DMS 273 treated with DMSO at 0.1 percent for 48 hours (cell line): ENCODE measurements at regions not wholly inside any gene's neighbourhood (a gene's known extent, or its start where the extent isn't known, plus 50 kb on each side); places are given as distances from the start of the nearest gene placed in this dataset.

Experiments
- DNase-seq: peaks from one replicate; lab custom pipeline; 2025; lab: John Stamatoyannopoulos, UW

DNA sequence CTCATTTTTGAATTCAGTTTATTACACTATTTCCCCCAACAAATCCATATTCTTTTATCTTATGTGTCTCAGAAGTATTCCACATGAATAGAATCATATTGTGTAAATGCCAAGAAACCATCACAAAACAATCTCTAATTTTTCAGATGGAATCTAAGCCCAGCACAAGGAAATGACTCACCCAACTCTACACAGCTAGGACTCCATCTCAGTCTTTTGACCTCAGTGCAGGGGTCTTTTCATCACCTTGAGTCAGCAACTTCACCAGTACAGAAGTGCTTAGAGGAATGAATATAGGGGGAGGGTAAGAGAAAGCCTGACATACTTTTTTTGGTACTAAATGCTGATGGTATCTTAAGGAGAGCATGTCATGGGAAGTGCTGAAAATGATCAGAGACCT, 169.3 kb upstream of the LRRN1 start:
- no peak for DNase-seq

DNA sequence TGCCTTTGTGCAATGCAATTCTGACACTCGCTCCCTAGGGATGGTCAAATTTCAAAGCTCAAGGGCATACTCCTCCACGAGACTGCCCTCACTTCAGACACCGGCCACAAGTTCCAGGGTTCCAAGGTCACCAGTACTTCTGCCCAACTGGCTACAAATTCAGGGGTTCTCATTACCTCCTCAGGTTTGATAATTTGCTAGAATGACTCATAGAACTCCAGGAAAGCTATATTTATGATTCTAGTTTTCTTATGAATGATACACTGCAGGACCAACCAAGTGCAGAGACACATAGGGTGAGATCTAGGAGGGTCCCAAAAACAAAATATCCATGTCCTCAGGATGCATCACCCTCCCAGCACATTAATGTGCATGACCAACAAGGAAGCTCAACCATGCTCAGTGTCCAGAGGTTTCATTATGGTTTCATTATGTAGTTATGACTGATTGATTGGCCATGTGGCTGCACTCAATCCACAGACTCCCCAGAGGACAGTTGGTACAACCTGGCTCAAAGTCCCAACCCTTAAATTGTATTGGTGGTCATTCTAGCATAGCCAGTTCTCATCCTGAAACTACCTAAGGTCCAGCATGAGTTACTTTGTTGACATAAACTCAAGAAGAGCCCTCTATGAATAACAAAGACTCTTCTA, 170.4 kb upstream of the LRRN1 start:
- no peak for DNase-seq

DNA sequence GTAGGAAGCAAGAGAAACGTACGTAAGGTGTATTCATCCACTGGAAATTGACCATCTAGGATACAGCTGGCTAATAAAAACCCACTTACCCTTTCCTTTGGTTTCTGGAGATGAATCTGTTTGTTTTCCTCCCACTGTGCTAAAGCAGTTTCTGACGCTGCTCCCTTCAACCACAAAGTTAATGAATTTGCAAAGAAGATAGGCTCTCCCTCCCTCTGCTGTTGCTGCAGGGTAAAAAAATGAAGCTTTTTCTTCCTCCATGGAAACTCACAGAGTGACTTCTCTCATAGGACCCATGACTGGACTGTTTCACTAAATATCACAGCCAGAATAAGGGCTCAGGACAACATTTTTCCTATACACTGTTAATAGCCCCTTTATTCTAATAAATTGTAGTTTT, 172.1 kb upstream of the LRRN1 start:
- DNase-seq = no peak

DNA sequence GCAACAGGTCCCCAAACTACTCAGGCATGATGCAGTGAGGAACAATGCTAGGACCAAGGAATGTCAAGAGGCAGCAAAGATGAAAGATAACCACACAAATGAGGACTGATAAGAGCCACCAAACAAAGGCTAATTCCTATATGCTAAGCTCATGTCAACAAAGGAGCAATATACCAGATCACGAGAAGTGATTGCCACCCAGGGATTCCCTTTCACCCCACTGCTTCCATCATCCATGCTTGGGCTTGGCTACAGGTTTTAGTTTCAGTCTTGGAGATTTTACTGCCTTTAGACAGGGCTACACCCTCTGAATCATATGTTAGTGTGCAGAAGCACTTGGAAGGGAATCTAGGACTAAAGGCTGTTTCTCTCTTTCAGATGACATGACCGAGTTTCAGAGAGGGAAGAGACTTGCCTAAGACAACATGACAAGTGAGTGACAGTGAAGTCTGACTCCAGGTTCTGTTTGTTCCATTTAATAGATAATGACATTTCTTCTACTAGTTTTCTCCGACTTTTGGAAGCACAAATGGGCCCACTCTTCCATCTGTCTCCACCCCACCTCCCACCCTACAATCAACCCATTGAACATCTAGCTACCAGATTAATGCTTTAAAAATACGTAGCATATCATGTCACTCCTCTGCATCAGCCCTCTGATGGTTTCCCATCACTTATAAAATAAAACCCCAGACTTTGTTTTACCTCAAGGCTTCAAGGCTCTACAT, 173.5 kb upstream of the LRRN1 start:
- DNase-seq = no peak

DNA sequence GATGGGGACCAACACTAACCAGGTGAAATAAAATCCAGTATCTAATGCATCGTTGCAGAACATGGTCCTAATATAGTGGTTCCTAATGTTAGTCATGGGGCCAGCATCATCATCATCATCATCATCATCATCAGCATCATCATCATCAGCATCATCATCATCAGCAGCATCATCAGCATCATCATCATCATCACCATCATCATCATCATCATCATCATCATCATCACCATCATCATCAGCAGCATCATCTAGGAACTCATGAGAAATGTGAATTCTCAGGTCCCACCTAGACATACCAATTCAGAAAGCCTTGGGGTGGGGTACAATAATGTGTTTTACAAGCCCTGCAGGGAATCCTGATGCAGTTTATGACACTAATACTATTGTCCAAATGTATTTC, 179.4 kb upstream of the LRRN1 start:
- no peak for DNase-seq

DNA sequence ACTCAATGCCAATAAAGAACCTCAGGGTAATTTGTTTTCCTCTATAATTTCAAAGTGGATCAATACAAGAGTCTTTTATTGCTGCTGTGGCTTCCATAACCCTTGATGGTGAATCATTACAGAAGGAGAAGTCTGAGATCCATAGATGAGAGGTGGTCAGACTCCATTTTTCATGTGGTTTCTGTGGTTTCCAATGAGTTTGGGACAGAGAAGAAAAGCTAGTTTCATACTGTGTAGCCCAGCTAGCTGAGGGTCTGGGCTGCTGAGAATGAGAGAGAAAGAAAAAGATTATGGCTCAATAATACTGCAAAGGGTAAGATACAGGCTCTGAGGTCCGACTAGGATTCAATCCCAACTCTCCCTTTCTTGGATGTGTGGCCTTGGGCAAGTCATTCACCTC, 180.6 kb upstream of the LRRN1 start:
- DNase-seq = no peak

DNA sequence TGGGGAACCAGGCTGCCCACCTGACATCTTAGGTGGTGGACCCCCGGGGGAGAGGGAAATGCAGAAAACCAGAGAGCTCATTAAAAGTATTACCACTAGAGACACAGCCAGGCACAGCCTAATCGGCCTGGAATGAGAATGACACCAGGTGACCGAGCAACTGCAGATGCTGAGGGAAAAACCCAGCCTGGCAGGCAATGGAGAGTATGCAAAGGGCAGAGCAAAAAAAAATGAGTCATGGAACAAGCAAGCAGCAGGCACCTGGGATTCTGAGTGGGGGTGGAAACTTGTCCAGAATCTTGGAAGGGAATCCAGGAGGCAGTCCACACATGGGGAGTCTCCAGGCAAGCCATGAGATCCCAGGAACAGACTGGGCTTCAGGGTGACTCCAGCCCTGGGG, 183.7 kb upstream of the LRRN1 start:
- DNase-seq = no peak

DNA sequence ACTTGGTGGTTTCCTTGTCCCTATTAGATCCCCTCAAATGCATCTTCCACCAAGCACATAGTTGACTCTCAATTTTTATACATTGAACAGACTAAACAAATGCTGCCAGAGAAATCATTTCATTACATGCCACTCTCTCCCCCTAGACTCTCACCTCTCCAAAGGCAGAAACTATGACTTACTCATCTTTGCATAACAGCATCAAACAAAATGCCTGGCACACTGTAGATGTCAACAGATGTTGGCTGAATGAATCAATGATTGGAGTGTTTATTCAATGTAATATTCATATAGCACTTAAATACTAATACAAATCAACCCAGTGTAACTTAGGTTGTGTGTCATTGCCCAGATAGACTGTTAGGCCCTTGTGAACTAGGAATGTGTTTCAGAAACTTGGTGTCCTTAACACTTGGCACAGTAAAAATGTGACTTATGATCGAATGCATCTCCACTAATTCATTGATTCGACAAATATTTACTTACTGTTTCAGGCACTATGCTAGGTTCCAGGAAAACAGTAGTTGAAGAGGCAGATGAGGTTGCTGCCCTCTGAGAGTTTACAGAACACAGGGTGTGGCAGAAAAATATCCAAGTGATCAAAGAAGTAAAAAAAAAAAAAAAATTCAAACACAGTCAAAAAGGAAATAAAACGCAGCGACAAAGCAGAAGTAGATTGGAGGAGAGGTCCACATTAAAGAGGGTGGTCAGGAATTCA, 188.5 kb upstream of the LRRN1 start:
- no peak for DNase-seq

DNA sequence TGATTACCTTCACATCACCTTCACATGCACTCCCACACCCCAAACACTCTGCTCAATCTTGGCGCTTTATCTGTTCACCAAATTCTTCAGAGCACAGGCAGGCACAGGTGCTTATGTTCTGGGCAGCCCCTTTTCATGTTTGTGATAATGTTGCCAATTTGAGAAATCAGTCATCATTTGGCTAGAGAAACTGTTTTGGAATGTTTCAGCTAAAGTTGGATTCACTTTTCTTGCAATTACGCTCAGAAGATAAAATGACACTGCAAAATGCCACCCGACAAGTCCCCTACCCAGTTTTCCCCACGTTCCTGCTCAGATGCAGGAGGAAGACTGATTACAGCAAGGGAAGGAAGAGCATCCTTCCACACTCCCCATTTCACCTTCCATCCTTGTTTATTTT, 192.9 kb upstream of the LRRN1 start:
- no peak for DNase-seq

DNA sequence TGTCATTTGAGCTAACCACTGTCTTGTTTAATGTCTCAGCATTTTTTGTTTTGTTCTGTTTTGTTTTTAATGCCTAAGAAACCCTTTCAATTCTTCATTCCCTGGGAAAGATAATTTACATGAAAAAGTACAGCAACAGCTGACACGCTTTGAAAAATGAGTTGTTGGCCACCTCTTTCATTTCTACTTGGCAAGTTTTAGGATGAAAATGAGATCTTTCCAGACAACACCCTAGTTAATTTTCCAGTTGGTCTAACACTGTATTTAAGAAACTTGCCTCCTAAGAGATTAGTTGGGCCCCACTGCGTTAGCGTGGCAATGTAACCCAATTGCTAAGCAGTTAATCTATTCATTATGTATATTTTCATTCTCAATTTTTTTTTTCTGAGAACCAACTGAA, 194.0 kb upstream of the LRRN1 start:
- no peak for DNase-seq

DNA sequence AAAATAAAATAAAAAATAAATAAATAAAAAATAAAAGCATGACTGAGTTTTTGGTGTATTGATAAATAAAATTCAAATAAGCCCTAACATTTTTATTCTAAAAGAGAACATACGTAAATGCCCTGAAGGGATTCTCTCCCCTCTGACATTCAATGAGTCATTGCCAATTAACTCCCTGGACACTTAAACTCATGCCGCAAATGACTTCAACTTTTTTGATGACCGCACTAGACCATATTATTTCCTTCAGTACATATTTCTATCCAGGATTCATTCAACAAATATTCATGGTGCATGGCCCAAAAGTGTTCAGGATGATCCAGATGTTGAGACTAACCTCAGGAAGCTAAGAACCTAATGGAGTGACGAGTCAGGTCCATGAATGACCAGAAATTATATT, 195.9 kb upstream of the LRRN1 start:
- DNase-seq = no peak

DNA sequence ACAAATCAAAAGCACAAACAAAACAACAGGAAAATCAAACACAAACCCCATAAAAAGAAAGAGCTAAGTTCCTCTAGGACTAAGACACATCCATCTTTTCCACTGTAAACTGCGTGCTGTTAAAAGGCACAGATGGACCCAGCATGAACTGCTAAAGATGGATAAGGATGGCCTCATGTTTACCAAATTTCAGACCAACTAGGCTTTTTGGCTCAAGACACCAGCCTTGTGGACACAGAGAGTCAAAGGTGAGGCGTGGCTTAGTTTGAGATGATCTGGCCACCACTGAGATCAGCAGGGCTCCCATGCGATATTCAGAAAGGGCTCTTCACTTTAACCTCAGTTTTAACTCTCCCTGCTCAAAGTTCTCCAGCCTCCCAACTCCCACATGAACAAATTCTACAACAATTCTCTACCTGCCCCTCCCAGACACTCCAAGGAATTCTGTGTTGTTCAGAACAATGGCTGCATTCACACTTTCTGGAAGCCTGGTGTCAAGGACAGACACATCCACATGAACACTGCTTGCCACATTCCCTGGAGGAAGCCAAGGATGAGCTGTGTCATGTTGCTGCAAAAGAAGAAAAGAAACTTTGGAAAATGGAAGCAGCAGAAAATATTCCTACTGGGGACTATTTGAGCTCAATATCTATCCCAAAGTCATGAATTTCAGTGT, 198.4 kb upstream of the LRRN1 start:
- DNase-seq = no peak

DNA sequence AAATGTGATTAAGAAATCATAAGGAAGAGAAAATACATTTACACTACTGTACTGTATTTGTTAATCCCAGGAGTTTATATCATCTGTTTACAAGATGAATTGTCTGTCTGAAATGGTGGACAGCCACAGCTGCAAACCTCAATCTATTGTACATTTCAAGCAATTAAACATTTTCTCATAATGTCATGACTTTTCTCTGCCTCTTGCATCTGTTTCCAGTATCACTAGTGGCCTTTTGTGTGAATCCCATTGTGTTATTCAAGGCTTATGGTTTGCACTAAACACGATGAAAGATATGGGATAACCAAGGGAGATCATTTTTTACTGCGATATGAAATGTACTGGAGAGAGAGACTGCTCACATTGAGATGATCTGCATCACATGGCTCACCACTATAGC, 200.2 kb upstream of the LRRN1 start:
- no peak for DNase-seq

DNA sequence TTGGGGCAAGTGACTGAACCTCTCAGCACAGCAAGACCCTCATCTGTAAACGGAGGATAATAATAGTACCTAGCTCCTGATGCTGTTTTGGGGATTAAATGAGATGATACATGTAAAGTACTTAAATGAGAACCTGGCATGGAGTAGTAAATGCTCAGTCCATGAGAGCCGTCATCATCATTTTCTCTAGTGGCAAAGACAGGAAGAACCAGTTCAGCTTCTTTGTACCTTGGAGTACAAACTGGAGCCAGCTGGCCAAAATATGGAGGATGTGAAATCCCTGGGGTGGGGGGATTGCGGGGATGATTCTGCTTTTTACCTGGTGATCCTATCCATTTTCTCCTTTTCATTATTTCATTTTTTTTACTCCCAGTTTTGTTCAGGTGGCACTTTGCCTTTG, 204.2 kb upstream of the LRRN1 start:
- DNase-seq = no peak

DNA sequence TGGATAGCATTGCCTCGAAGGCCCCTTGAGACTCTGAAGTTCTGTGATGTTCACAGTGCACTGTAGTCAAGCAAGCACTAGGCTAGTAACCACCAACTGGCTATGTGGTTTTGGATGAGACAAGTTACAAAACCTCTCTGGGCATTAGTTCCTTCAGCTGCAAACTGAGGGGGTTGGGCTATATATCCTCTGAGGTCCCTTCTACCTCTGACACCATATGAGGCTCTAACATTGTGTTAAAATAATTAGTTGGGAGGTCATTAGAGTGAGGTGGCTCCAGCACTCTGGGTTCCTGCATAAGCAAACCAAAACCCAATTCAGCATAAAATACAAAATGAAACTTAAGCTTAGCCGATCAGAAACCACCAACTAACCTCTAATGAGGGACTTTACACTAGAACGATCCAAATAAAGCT, 209.5 kb upstream of the LRRN1 start:
- no peak for DNase-seq

DNA sequence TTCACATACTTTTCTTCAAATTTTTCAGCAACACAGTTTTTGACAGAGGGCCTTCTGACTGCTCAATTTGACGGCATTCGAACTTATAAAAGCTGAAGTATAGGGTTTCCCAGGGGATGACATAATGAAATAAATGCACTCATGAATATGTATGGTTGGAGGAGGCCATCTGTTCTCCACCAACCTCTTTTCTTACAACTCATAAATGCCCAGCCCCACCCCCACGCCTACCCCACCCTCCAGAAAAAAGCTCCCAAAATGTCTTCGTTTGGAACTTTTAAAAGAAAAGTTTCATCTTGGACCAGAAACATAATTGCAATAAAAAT, 211.6 kb upstream of the LRRN1 start:
- peak; percentile 54 for DNase-seq

DNA sequence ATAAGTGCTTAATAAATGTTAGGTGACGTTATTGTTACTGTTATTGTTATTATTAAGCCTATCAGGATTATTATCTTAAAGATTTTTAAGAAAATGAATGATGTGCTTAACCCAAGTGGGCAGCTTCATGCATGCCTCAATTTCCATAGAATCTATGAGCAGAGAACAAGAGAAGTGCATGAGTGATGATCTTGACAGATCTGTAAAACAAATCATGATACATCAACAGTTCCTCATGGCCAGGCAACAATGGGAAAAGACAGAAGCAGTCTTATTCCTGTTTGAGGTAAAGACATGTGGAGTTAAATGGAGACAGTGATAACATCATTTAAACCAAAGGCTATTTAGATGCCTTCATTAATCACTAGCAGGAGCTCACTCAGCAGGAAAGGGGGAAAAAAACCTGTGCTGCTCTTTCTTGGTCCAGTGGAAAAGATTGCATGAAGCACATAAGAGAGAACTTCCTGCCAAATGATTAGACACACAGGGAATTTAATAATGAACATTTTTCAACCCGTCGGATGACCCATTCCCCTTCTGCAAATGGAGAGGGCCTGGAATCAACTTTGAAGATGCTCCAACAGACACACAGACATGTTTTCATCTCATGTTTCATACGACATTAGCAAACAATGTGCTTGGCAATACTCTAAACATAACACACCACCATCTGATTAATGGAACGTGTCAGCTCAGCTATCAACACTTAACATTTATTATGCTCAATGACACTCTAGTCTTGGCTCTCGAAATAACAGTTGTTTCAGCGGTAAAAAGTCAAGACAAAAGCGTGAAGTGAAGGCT, 212.2 kb upstream of the LRRN1 start:
- DNase-seq = peak; percentile 54

DNA sequence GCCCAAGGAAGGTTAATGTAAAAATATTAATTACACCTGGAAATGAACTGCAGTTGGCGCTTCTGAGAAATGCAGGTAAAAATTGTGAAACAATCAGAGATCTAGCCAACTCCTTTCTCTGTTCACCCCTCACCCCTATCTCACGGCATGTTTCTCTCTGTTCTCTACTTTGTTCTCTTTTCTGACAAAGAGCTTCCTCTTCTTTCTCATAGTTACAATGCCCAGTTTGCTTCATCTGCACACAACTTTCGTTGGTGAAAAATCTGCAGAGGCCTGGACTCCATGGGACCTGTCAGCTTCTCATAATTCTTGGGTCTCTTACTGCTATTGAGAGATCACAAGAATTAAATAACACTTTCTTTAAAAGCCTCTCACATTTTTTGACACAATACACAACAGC, 212.9 kb upstream of the LRRN1 start:
- DNase-seq = no peak

DNA sequence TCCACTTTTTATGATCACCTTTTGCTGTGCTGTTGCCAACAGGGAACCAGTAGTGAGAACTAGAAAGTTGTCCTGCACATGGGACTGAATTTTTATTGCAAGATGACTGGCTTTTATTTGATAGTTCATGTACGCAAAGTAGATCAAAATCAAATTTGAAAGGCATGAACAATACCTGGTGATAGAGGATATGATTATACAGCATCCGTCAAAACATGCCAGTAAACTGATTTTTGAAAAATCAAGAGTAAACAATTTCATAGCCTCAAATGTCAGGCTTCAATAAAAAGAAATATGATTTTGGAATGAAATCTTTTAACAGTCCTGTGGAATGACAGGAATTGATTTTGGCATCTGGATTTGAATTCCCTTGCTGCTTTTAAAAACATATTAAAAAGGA, 219.6 kb upstream of the LRRN1 start:
- DNase-seq = no peak

DNA sequence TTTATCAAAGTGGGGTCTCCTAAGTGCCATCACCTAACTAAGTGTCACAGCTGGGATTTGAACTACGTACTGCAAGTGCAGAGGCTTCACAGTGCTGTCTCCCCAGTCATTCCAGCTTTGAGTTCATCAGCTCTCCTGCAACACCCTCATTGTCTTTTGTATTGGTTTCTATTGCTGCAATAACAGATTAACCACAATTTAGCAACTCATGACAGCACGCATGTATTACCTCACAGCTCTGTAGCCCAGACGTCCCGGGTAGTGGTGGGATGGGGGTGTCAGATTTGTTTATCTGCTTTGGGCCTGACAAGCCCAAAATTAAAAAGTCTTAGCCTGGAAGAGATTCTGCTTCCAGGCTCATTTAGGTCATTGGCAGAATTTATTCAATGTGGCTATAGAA, 220.5 kb upstream of the LRRN1 start:
- DNase-seq = no peak

DNA sequence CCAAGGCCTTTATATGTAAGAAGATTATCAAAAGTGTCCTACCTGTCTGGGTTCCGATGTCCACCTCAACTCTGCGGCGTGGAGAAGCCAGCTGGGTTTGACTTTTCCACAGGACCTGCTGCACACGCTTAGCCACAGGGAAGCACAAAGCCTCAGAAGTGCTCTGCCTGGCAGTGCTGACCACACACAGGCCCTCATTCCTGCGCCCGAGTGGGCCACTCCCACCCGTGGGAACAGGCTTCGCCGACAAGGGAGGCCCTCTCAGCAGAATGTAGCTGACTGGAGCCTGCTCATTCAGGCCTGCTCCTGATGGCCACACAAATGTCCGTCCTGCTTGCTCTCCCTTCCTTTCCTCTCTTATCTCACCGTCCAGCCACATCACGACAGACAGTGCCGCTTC, 221.4 kb upstream of the LRRN1 start:
- no peak for DNase-seq

DNA sequence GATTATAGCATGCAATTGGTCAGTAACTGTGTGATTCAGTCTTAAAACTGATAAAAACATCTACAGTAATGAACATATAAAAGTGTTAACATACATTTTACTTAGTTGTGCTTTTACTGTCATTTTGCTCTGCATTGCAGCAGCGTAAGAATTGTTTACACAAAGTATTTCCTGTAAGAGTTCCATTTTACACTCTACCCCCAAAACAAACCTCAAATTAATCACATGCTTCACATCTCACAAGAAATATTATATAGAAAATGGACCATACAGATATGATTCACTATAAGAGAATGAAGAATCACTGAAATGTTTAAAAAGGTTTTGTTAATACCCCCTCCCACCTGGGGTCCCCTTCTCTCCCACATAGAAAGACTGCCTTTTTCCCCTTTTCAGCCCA, 225.9 kb upstream of the LRRN1 start:
- no peak for DNase-seq
